CD4-positive, CD25-positive, alpha-beta regulatory T cell (primary cell): ENCODE measurements at regions not wholly inside any gene's neighbourhood (a gene's known extent, or its start where the extent isn't known, plus 50 kb on each side); places are given as distances from the start of the nearest gene placed in this dataset.
"Not testable (repeated sequence)": the region's sequence is repeated elsewhere in the genome, so short reads cannot be mapped to it uniquely, and the experiment has no call there.

Experiments used
- ATAC-seq, 2 donors: fragments of 150-1000 bp; cut with Tn5 transposase; one replicate each; pipeline ENCODE4 v1.10.0; 2021; ENCODE audit warnings: low read depth in 2 of 2, moderate number of reproducible peaks in 2 of 2, moderate library complexity in 1 of 2
- DNase-seq, 3 donors: peaks; one replicate each; pipeline versions ENCODE4 v3.0.0 to v3.0.0-alpha.2; 2012 to 2022; ENCODE audit warnings: mixed read lengths in 1 of 3
- H3K27ac ChIP-seq: one replicate; pipeline ENCODE4 v1.7.0; 2013; ENCODE audit warnings: mild to moderate bottlenecking, low read length; ENCODE audit not compliant: insufficient read depth, poor library complexity, severe bottlenecking
- H3K27me3 ChIP-seq: one replicate; pipeline ENCODE4 v1.7.0; 2013; ENCODE audit warnings: low read length; ENCODE audit not compliant: control insufficient read depth, insufficient read depth
- H3K36me3 ChIP-seq: one replicate; pipeline ENCODE4 v1.7.0; 2013; ENCODE audit warnings: mild to moderate bottlenecking, low read length, moderate library complexity; ENCODE audit not compliant: control insufficient read depth, insufficient read depth
- H3K4me1 ChIP-seq: 2 replicates; pipeline ENCODE4 v1.7.0; 2013; ENCODE audit warnings: mild to moderate bottlenecking, low read length; ENCODE audit not compliant: insufficient read depth, control insufficient read depth, poor library complexity, severe bottlenecking
- H3K4me3 ChIP-seq: one replicate; pipeline ENCODE4 v1.7.0; 2013; ENCODE audit warnings: low read depth, mild to moderate bottlenecking, low read length, moderate library complexity
- H3K9me3 ChIP-seq, 2 experiments: 1 replicate in 1 of 2; 2 replicates in 1 of 2; pipeline ENCODE4 v1.7.0; 2013; ENCODE audit warnings: low read length in 2 of 2, mild to moderate bottlenecking in 1 of 2, moderate library complexity in 1 of 2; ENCODE audit not compliant: control insufficient read depth in 2 of 2
- H3K27ac Mint-ChIP-seq, 3 donors: one replicate each; pipeline ENCODE4 v1.8.0; 2020 to 2022; ENCODE audit warnings: mild to moderate bottlenecking in 3 of 3, mixed read lengths in 3 of 3, moderate library complexity in 2 of 3
- H3K27me3 Mint-ChIP-seq: one replicate; pipeline ENCODE4 v1.8.0; 2022; ENCODE audit warnings: mild to moderate bottlenecking, mixed read lengths
- H3K36me3 Mint-ChIP-seq: one replicate; pipeline ENCODE4 v1.8.0; 2020; ENCODE audit warnings: mixed read lengths
- H3K4me1 Mint-ChIP-seq, 4 donors: one replicate each; pipeline ENCODE4 v1.8.0; 2020 to 2022; ENCODE audit warnings: mixed read lengths in 4 of 4, mild to moderate bottlenecking in 1 of 4
- H3K4me3 Mint-ChIP-seq, 4 donors: one replicate each; pipeline ENCODE4 v1.8.0; 2020 to 2022; ENCODE audit warnings: mild to moderate bottlenecking in 4 of 4, mixed read lengths in 4 of 4, moderate library complexity in 3 of 4
- H3K9me3 Mint-ChIP-seq, 7 donors: one replicate each; pipeline ENCODE4 v1.8.0; 2020 to 2022; ENCODE audit warnings: mixed read lengths in 7 of 7, mild to moderate bottlenecking in 3 of 7, moderate library complexity in 2 of 7

DNA sequence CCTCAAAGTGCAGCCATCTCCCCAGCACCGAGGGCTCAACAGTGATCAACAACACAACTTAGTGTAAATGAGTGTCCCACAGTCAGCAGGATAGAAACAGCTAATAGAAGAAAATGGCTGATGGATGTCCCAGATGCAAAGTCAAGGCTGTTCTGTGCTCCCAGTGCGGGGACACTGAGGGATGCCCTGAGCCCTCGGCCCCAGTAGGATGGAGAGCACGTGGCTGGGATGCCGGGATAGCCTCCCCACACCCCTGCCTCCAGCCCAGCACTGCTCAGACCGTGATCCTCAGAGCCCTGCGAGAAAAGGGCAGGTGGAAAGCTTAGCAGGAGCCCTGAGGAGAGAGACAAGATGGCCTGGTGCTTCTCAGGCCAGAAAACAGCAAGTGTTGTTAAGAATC is 243.9 kb upstream of the TCERG1L start:
- Mint-ChIP-seq H3K27ac (no peak overlapping the region), H3K4me3 (no peak overlapping the region), H3K9me3 (peaks cover 0 to 2% (median 0%) of the 10 kb centered on the region in 7 donors), H3K4me1 (no peaks in the 10 kb centered on the region), H3K27me3 (no peaks in the 10 kb centered on the region), H3K36me3 (no peaks in the 10 kb centered on the region)
- ATAC-seq: no peak
- no peak overlapping the region for H3K4me3 ChIP-seq
- no peaks in the 10 kb centered on the region for H3K36me3 ChIP-seq
- no peak overlapping the region for H3K27ac ChIP-seq
- no peak for DNase-seq
- no peaks in the 10 kb centered on the region for H3K4me1 ChIP-seq
- no peaks in the 10 kb centered on the region for H3K27me3 ChIP-seq
- H3K9me3 ChIP-seq: no peaks in the 10 kb centered on the region

DNA sequence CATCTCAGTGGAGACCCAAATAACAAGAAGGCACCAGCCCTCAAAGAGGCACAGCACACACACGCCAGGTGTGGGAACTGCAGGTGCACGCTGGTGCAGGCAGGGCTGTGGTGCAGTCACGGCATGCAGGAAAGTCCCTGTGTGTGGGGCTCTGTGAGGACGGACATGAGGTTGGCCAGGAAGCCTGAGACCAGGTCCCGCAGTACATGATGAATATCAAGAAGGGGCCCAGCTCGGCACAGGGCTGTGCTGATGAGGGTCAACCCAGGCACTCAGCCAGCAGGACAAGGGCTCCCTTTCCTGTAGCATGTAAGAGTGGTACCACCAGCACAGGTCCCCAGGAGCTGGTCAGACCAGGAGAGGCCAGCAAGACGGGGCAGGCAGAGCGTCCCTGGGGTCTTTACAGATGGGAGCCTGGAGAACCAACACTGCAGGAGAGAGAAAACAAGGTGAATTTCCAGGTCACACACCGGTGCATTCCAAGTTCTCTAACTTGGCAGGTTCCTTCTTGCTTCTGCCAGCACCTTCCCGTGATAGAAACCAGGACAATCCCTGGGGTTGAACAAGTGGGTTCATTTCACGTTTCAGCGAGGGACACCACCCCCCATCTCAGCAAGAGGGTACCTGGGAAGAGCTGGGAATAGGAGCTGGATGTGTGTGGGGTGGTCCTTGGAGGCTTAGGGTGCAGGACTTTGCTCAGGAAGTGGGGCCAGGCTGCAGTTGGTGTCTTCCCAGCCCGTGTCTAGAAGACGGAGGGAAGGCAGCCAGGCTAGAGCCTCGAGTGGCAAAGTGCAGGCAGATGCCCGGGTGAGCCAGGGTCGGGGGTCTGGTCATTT is 244.8 kb upstream of the TCERG1L start:
- no peak for DNase-seq

DNA sequence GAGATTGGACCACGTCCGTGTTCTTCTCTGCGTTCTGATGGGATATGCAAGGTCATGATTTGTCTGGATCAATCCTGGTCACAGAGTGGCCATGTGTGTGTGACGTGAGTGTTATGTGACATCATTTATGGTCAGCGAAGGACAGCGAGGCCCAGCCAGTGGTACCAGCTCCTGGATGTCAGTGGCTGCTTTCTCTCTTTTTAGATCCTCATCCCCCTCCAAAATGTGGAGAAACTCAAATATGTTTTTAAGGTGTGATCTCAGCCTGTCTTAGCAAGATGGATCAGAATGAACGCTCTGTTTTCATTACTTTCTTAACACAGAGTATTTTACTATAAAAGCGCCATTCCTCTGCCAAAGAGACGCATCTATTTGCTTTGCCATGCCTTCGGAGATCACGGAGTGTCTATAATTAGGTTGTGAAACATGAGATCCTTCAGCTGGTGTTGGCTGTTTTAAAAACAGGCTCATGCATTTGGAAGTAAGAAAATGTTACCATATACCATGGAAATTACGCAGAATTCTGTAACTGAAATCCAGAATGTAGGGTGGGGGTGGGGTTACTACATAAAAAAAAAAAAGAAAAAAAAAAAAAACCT is 245.5 kb upstream of the TCERG1L start:
- no peak overlapping the region for H3K27ac ChIP-seq
- Mint-ChIP-seq H3K27me3 (no peaks in the 10 kb centered on the region), H3K4me3 (no peak overlapping the region), H3K36me3 (no peaks in the 10 kb centered on the region), H3K27ac (no peak overlapping the region), H3K9me3 (peaks cover 0 to 2% (median 0%) of the 10 kb centered on the region in 7 donors), H3K4me1 (no peaks in the 10 kb centered on the region)
- DNase-seq: no peak
- no peaks in the 10 kb centered on the region for H3K9me3 ChIP-seq
- no peaks in the 10 kb centered on the region for H3K27me3 ChIP-seq
- H3K4me3 ChIP-seq: no peak overlapping the region
- H3K36me3 ChIP-seq: no peaks in the 10 kb centered on the region
- ATAC-seq: no peak
- no peaks in the 10 kb centered on the region for H3K4me1 ChIP-seq

More for the DNA sequence above, 244.8 kb upstream of the TCERG1L start:
- Histone ChIP-seq H3K27ac (no peak overlapping the region), H3K4me3 (no peak overlapping the region), H3K9me3 (no peaks in the 10 kb centered on the region), H3K27me3 (no peaks in the 10 kb centered on the region), H3K36me3 (no peaks in the 10 kb centered on the region), H3K4me1 (no peaks in the 10 kb centered on the region)
- no peaks in the 10 kb centered on the region for H3K4me1 Mint-ChIP-seq
- peaks cover 0 to 2% (median 0%) of the 10 kb centered on the region in 7 donors for H3K9me3 Mint-ChIP-seq
- no peaks in the 10 kb centered on the region for H3K27me3 Mint-ChIP-seq
- no peak for ATAC-seq
- H3K4me3 Mint-ChIP-seq: no peak overlapping the region
- H3K36me3 Mint-ChIP-seq: no peaks in the 10 kb centered on the region
- H3K27ac Mint-ChIP-seq: no peak overlapping the region

DNA sequence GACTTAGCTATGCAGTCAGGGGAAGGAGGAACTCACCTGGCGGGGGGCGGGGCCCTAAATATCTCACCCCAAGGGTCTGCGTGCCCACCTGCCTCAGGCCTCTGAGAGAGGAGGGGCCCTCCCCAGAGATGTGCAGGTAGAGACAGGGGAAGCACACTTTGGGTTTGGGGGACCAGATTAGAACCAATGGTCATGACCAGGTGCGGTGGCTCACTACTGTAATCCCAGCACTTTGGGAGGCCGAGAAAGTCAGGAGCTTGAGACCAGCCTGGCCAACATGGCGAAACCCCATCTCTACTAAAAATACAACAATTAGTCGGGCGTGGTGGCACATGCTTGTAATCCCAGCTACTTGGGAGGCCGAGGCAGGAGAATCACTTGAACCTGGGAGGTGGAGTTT is 246.4 kb upstream of the TCERG1L start:
- not testable (repeated sequence) for H3K9me3 Mint-ChIP-seq, H3K4me1 ChIP-seq, H3K27ac Mint-ChIP-seq, H3K4me3 Mint-ChIP-seq, H3K9me3 ChIP-seq, H3K4me3 ChIP-seq, ATAC-seq, DNase-seq, H3K36me3 Mint-ChIP-seq, H3K27me3 ChIP-seq, H3K27me3 Mint-ChIP-seq, H3K27ac ChIP-seq, H3K4me1 Mint-ChIP-seq, H3K36me3 ChIP-seq

DNA sequence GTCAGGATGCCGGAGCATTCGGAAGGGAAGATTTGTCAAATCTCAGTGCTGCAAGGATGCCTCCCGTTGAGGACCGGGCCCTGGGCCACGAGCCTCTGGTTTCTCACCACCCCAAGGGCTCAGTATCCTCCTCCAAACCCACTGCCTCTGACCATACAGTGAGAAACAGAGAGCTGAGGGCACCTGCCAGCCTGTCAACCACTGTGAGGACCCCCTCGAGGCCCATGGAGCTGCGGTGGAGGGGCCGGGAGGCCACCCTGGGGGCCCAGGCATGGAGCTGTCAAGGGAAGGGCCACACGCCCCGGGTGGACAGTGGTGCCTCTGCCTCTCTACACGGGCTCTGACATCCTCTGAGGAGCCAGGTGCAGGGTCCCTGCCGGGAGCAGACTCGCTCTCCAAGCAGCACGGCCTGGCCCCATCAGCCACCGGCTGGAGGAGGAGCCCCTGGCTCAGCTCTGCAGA is 248.0 kb upstream of the TCERG1L start:
- no peaks in the 10 kb centered on the region for H3K4me1 ChIP-seq
- Mint-ChIP-seq H3K4me3 (no peak overlapping the region), H3K27ac (no peak overlapping the region), H3K9me3 (peaks cover 0 to 5% (median 0%) of the 10 kb centered on the region in 7 donors), H3K27me3 (no peaks in the 10 kb centered on the region), H3K4me1 (no peaks in the 10 kb centered on the region), H3K36me3 (no peaks in the 10 kb centered on the region)
- no peak overlapping the region for H3K27ac ChIP-seq
- H3K36me3 ChIP-seq: no peaks in the 10 kb centered on the region
- H3K9me3 ChIP-seq: peaks cover 0 to 2% of the 10 kb centered on the region in 2 experiments
- no peaks in the 10 kb centered on the region for H3K27me3 ChIP-seq
- H3K4me3 ChIP-seq: no peak overlapping the region
- ATAC-seq (no peak), DNase-seq (no peak)

DNA sequence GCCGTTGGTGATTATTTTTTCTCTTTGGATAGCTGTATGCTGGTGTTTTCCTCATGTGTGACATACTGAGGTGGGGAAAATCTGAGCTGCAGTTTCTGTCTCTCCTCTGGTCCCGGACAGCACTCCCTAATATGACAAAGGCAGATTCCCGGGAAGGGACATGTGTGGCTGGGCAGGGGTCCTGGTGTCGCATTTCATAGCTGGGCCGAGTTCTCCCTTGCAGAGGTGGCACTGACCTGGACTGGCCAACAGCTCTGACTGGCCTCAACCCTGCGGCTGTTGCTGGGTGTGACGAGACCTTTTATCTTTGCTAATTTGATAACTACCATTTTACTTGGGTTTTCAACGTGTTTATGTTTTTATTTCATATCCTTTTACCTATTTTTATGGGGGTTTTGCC is 248.6 kb upstream of the TCERG1L start:
- H3K4me3 Mint-ChIP-seq: no peak overlapping the region
- DNase-seq (no peak), ATAC-seq (no peak)

DNA sequence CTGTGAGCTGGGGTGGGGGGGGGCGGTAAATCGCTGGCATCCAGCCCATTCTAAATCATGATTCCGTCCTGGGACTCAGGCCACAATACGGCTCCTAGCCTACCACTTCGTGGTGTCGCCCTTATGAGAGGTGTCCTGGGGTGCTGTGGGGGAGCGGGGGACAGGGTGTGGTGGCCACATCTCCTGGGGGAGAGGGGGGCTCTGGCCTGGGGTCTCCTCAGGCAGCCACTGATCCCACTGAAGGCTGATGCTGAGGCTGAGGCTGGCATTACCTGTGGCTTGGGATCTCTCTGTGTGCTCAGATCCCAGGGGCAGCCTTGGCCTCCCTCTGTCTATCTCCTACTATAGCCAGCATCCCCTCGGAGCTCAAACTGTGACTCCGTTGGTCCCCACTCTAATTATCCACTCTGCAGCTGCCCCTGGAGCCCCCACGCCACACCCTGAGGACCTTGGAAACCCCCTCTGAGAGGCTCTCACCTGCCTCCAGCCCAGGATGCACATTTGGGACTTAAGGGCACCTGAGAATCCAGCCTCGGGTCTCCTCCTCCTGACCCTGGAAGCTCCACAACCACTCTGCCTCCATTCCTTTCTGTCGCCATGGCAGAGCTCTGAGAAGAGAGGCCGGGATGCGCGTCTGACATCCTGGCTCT is 249.3 kb upstream of the TCERG1L start:
- H3K4me3 Mint-ChIP-seq: no peak overlapping the region
- no peak overlapping the region for H3K27ac Mint-ChIP-seq
- Histone ChIP-seq H3K9me3 (peaks cover 0 to 11% of the 10 kb centered on the region in 2 experiments), H3K27me3 (no peaks in the 10 kb centered on the region), H3K4me1 (no peaks in the 10 kb centered on the region), H3K4me3 (no peak overlapping the region), H3K27ac (no peak overlapping the region), H3K36me3 (no peaks in the 10 kb centered on the region)
- no peaks in the 10 kb centered on the region for H3K27me3 Mint-ChIP-seq
- ATAC-seq: no peak
- no peaks in the 10 kb centered on the region for H3K36me3 Mint-ChIP-seq
- H3K4me1 Mint-ChIP-seq: no peaks in the 10 kb centered on the region
- peaks cover 0 to 8% (median 3%) of the 10 kb centered on the region in 7 donors for H3K9me3 Mint-ChIP-seq
- no peak for DNase-seq

More for the DNA sequence above, 248.6 kb upstream of the TCERG1L start:
- no peaks in the 10 kb centered on the region for H3K36me3 ChIP-seq
- no peak overlapping the region for H3K27ac ChIP-seq
- no peaks in the 10 kb centered on the region for H3K27me3 ChIP-seq
- peak overlapping the region in 1 of 3 donors; percentile 33 for H3K27ac Mint-ChIP-seq
- no peaks in the 10 kb centered on the region for H3K4me1 Mint-ChIP-seq
- peaks cover 0 to 8% (median 0%) of the 10 kb centered on the region in 7 donors for H3K9me3 Mint-ChIP-seq
- no peaks in the 10 kb centered on the region for H3K36me3 Mint-ChIP-seq
- H3K4me1 ChIP-seq: no peaks in the 10 kb centered on the region
- H3K9me3 ChIP-seq: peaks cover 0 to 7% of the 10 kb centered on the region in 2 experiments
- H3K27me3 Mint-ChIP-seq: no peaks in the 10 kb centered on the region
- no peak overlapping the region for H3K4me3 ChIP-seq
